ENCODE measurements at regions not wholly inside any gene's neighbourhood (a gene's known extent, or its start where the extent isn't known, plus 50 kb on each side); places are given as distances from the start of the nearest gene placed in this dataset.

DNA sequence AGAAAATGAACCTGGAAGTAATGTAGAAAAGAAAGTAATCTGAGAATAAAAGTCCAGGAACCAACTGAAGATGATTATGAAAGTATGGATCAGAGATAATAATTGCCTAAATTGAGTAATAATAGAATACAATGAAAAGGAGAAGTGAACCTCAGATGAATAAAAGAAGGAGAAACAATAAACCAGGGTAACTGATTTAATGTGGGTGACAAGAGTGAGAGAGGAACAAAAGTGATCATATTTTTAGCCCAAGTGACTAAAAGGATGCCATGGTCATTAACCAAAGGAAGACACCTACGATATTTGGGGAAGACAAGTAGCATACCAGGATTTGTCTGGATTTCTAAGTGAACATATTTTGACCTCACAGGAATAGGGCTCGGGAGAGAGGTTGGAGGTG is 600.6 kb downstream of the RNF144A start:
- Histone ChIP-seq H3K79me2 (ENCODE audit: insufficient read depth, low read length) (no peaks in the 10 kb centered on the region), H3K4me3 (replicated peaks in 1 of 2; ENCODE audit: low read depth in 1 of 2, low read length in 2 of 2) (no peak overlapping the region), H3K9me3 (ENCODE audit: control insufficient read depth in 1 of 2, insufficient read depth in 1 of 2, low read depth in 1 of 2, low read length in 2 of 2) (no peaks in the 10 kb centered on the region), H3K27ac (ENCODE audit: low read depth, low read length) (no peak overlapping the region), H3K9me2 (ENCODE audit: insufficient read depth) (no peaks in the 10 kb centered on the region), H3K4me2 (ENCODE audit: low read length) (no peak overlapping the region), H3K36me3 (ENCODE audit: control insufficient read depth in 1 of 2, insufficient read depth in 2 of 2, low read length in 2 of 2) (no peaks in the 10 kb centered on the region), H3K9ac (ENCODE audit: low read length) (no peak overlapping the region), H2AFZ (ENCODE audit: low read depth, low read length, poor library complexity, severe bottlenecking) (no peak overlapping the region), H3K4me1 (ENCODE audit: control insufficient read depth in 1 of 2, insufficient read depth in 2 of 2, low read length in 2 of 2) (no peaks in the 10 kb centered on the region), H4K20me1 (ENCODE audit: insufficient read depth) (no peaks in the 10 kb centered on the region), H3K27me3 (ENCODE audit: insufficient read depth, low read length) (no peaks in the 10 kb centered on the region)
- CTCF ChIA-PET: no interaction called here
- no peak for ATAC-seq
- POLR2A ChIA-PET: no interaction called here
- TF ChIP-seq REST (IDR thresholded peaks at IDR 0.05; ENCODE audit: low read depth) (no peak), SP1 (IDR thresholded peaks at IDR 0.05; ENCODE audit: low read depth) (no peak), SIN3A (IDR thresholded peaks at IDR 0.05; ENCODE audit: low read depth) (no peak), ZFX (IDR thresholded peaks at IDR 0.05) (no peak), JUND (IDR thresholded peaks at IDR 0.05) (no peak), ZNF274 (IDR thresholded peaks at IDR 0.05; ENCODE audit: low read depth, low read length) (no peak), RAD21 (IDR thresholded peaks at IDR 0.05; ENCODE audit: low read depth) (no peak), TCF7L2 (IDR thresholded peaks at IDR 0.05; ENCODE audit: borderline replicate concordance, extremely low read depth, insufficient read depth, insufficient read length) (no peak), SRF (IDR thresholded peaks at IDR 0.05; ENCODE audit: low read depth) (no peak), ELF1 (IDR thresholded peaks at IDR 0.05; ENCODE audit: borderline replicate concordance, low read depth) (no peak), EZH2 (IDR thresholded peaks at IDR 0.05) (no peak), YY1 (IDR thresholded peaks at IDR 0.05; ENCODE audit: extremely low read depth, insufficient replicate concordance, low read depth, low read length) (no peak), CEBPB (IDR thresholded peaks at IDR 0.05; ENCODE audit: low read depth) (no peak), CBX3 (IDR thresholded peaks at IDR 0.05; ENCODE audit: low read depth) (no peak)
- TF ChIP-seq, protein P1, sequence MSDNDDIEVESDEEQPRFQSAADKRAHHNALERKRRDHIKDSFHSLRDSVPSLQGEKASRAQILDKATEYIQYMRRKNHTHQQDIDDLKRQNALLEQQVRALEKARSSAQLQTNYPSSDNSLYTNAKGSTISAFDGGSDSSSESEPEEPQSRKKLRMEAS (IDR thresholded peaks at IDR 0.05): no peak
- TF ChIP-seq, protein P2, sequence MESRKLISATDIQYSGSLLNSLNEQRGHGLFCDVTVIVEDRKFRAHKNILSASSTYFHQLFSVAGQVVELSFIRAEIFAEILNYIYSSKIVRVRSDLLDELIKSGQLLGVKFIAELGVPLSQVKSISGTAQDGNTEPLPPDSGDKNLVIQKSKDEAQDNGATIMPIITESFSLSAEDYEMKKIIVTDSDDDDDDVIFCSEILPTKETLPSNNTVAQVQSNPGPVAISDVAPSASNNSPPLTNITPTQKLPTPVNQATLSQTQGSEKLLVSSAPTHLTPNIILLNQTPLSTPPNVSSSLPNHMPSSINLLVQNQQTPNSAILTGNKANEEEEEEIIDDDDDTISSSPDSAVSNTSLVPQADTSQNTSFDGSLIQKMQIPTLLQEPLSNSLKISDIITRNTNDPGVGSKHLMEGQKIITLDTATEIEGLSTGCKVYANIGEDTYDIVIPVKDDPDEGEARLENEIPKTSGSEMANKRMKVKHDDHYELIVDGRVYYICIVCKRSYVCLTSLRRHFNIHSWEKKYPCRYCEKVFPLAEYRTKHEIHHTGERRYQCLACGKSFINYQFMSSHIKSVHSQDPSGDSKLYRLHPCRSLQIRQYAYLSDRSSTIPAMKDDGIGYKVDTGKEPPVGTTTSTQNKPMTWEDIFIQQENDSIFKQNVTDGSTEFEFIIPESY (IDR thresholded peaks at IDR 0.05; ENCODE audit: extremely low read depth, insufficient replicate concordance, low read length): no peak
- no peak for DNase-seq (ENCODE audit: low read depth, low spot score)
- RAD21 ChIA-PET (ENCODE audit: low non-redundant PET in 1 of 2, low total read pairs in 2 of 2, uncharacterized antibody in 2 of 2, unreplicated experiment in 2 of 2): no interaction called here
- BruUV-seq (replicated peaks): no TSS peak
- intact Hi-C loops (cut with micrococcal nuclease): no loop called here
